Fibroblast of gingiva (primary cell): ENCODE measurements at regions not wholly inside any gene's neighbourhood (a gene's known extent, or its start where the extent isn't known, plus 50 kb on each side); places are given as distances from the start of the nearest gene placed in this dataset.

Experiments
- DNase-seq: peaks from one replicate; pipeline ENCODE4 v3.0.0-alpha.2; 2011; ENCODE audit warnings: low read depth

DNA sequence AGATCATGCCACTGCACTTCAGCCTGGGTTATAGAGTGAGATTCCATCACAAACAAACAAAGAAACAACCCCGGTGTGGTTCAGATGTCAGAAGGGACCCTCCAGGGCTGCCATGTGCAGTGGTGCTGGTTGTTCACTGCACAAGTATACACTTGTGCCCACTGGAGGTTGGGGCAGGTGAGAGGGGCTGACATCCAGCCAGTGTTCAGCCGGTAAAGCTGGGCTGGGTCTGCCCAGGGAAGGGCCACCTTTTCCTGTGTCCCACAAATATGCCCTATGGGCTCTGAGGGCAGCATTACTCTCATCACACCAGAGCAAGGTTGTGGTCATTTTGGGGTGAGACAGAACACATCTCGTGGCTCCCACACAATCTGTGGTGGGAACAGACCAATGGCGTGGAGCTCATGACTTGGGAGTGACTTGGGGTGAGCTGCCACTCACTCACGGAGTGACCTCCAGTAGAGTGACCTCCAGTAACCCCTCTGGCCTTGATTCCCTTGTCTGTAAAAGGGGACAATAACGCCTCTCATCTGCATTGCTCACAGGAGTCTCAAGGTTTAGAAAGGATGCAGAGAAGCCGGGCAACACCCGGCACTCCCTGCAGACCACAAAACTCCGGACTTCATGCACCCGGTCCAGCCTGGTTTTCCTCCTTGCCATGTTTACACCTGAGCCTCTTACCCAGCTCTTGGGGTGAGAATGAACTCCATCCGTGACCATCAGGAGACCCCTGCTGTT lies 69.0 kb upstream of the VRK1 start:
- DNase-seq: no peak

DNA sequence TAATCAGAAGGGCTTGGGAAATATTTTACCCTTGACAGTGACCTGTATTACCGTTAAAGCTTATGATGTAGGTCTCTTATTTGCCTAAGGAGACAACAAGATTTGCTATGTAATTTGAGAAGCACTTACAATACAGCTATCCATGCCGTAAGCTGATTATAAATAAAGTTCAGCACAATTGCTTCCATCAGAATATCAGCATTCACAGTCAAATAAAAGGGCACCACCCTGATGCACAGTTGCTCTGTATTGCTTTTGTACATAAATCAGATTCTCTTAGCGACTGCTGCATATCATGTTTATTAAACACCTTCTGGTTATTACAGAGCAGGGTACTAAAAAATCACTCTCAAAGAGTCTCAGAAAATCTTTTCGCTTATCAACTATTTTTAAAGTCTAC lies 67.3 kb upstream of the VRK1 start:
- no peak for DNase-seq

DNA sequence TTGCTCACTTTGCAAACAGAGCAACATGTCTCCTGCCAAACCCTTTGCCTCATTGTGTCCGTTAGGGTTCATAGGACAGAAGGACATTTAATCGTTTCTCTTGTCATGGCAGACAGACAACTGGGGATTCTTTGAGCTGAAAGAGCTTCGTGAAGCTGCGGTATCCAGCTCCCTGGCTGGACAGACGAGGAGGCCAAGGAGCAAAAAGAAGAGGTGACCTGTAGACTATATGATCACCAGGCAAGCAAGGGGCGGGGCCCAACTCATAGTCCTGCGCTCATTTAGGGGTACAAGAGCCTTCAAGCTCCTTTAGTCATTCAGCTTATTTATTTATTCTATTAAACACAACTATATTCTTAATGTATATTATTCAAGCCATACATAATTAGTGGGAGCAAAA lies 66.8 kb upstream of the VRK1 start:
- no peak for DNase-seq

DNA sequence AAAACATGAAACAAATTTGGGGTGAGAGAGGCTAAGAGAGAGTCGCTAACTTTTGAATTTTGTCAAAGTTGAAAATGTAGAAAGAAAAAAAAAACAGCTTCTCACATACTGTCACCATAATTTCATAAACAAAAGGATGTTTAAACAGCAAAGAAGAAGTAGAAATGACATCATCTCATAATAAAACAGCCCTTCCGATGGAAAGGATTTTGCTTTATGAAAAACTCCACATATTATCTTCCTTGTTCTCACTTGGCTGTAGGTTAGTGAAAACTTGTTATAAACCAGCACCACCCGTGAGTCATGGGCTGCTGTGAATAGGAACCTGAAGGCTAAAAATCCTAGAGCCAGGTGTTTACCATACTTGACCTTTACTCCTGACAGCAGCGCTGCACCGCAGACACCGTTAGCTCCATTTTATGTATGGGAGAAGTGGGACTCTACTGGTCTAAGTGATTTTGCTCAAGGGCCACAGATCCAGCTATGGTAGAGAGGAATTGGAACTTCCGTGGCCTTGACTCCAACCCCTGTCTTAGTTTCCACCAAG lies 63.0 kb upstream of the VRK1 start:
- no peak for DNase-seq

DNA sequence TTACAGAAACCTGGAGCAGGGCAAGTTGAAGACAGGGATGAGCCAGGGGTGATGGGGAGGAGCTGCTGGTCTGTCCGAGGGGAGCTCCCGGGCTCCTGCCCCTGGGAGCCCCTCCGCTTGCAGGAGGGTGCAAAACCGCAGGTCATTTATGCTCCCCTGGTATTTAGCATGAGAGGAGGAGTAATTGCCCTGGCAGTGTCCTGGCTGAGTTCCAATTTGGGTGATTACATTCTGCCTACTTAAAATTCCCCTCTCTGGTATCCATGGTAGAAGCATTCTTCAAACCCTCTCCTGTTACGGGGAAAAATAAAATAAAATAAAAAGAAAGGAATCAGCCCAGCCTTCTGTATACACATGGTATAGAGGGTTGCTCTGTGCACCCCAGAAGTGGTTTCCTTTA lies 61.7 kb upstream of the VRK1 start:
- DNase-seq: no peak

DNA sequence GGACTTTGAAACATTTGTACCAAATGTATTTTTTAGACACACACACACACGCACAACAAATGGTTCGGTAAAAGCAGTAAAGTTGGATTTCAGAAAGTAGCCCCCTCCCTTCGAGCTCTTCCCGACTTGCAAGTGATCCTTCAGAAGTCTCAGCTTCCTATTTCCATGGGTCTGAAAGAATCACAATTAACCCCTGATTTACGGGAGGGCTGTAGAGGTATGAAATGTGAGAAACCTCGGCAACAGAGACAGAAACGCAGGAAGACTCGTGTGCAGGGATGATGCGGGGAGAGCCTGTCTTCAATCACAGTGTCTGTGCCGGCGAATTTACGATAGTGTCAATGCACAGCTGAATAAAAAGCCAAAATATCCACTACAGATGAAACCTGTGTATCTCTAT lies 60.7 kb upstream of the VRK1 start:
- DNase-seq: no peak

DNA sequence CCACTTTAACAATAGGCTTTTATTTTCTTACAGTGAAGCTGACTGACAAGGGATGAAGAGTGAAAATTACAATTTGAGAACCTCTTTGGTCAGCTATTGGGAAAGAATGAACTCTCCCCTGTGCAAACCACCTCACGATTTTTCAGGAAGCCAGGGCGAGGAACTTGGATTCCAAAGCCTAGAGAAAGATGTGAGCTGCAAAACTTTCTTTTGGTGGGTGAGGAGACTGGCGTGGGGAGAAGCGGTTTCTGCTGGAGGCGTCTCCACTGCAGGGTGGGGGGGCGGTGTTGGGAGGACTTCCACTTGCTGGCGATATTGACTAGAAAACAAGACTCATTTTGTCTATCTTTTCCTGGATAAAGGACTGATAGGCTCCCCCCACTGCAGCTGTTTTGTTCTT lies 59.3 kb upstream of the VRK1 start:
- DNase-seq: no peak

DNA sequence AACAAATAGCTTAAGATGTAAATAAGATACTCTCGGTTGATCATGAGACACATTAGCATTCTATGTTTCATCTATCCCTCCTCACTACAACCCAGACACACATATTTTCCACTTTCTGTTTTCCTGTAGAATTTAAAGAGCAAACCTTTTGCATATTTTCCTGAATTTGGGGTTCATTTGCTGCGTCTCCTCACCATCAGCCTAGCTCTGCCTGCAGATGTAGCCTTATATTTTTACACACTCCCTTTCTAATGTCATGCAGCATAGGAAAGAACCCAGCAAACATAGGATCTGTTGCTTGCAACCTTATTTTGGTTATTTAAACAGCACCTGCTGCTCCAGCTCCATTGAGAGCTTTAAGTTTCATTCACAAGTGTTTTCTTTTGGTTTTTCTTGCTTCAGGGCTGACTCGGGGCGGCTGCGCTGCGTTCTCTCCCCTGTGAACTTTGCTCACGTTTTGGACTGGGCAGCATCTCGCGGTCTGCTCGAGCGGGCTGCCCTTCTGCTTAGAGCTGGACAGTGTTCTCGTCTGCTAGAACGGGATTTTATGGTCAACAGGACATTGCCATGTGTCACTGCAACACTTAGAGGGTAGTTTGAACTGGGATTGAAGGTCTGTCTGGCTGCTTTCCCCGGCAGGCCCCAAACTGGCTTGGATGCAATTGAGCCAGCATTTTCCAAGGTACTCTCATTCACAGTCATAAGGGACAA lies 57.8 kb upstream of the VRK1 start:
- DNase-seq: no peak

DNA sequence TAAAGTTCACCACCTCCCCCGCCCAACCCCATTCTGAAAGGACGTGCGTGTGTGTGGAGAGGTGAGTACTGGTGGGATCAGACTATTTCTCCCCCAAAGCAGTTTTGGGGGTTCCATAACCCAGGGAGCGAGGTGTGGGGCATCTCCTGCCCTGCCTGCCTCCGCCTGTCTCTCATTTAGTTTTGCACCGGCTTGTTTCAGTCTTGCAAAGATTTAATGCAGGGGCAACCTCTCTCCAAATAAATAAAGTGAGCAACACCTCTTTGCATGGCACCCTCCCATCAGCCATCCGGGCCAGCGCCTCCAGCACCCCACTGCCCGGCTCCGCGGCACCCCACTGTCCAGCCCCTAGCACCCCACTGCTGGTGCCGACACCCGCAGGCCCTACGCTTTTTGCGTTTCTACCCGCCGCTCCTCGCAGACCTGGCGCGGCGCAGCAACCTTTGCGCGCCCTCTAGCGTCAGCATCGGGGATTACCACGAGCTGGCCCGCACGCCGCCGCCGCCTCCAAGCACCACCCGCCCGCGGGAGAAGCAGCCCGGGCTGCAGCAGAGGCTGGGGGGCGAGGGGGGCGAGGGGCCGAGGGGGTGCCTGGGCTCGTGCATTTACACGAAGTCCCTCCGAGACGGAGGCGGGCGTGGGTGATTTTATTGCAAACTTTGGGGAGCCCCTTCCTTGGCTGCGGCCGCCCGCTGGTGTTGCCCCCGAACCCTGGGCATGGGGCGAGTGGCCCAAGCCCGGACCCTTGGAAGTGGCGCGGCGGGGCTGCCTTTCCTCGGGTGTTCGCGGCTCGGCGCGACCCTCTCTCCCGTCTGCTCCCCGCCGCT lies 55.8 kb upstream of the VRK1 start:
- DNase-seq: peak; percentile 24

DNA sequence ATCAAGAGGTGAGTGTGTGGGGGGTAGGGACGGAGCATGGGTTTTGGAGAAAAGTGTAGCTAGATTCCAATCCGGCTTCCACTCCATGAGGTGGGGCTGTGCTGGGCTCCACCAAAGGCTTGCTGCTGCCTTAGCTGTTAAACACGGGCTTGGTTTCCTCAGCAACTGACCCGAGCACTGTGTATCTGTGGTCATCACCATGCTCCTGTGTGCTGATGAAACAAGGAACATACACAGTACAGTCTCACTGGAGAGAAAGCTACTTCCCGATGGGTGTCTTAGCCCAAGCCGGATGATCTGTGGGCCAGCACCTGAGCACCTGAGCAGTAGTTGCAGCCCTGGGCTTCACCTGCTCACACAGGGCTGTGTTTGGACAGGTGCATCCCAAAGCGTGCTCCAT lies 52.9 kb upstream of the VRK1 start:
- no peak for DNase-seq

DNA sequence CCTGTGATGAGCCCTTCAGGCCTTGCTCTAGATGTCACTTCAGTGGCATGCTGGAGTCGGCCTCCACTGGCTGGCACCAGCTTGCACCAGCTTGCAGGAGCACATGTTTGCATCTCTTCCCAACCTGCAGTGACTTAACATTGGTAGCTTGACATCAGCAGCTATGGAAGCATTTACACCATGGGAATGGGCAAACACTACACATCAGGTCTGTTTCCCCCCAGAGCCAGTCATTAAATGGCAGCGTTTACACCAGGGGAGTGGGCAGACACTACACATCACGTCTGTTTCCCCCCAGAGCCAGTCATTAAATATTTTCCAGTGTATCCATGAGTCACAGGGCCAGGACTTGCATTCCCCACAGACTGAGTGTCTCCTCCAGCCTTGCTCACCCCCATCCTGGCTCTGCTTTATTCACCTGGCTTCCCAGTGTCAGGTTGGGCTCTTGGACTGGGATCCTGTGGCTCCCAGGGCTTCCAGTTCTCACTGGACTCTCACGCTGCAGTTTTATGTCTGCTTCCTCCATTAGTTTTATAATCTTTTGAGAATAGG lies 51.6 kb upstream of the VRK1 start:
- no peak for DNase-seq

DNA sequence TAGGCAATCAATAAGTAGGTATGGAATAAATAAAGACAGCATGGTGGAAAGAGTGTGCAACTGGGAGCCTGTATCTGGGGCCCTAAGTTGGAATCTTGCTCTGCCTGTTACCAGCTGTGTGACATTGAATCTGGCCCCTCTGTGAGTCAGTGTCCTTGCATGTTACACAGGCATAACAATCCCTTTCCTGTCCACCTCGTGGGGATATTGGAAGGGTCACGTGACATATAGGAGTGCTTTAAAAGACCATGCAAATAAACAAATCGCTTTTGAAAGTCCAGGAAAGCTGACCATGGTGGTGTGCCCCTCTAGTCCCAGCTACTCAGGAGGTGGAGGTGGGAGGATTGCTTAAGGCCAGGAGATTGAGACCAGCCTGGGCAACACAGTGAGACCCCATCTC lies 51.1 kb upstream of the VRK1 start:
- no peak for DNase-seq

DNA sequence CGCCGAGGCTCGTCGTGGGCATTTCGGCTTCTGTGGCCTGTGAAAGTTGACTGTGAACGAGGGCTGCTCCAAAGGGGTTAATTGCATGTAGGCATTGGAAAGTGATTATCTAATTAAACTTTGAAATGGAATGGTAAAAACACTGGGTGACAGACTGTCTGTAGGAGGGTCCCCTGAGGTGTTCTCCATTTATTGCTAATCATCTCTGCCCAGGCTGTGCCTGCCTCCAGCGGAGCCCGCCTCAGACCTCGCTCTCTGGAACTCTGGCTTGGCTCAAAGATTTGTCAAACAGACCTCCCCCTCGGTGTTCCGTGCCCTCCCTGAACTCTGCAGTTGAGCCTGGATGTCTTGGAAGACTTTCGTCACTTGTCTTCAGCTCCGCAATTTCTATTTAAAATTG lies 50.2 kb upstream of the VRK1 start:
- DNase-seq: no peak
